ENCODE measurements at regions not wholly inside any gene's neighbourhood (a gene's known extent, or its start where the extent isn't known, plus 50 kb on each side); places are given as distances from the start of the nearest gene placed in this dataset.

- H3K27ac ChIP-seq = no peak overlapping the region
- peaks cover 6% of the 10 kb centered on the region for H3K4me1 ChIP-seq
- no peaks in the 10 kb centered on the region for H3K36me3 ChIP-seq
- no peaks in the 10 kb centered on the region for H3K9me3 ChIP-seq
- no peaks in the 10 kb centered on the region for H3K27me3 ChIP-seq
- H3K4me3 ChIP-seq = no peak overlapping the region
- intact Hi-C loops (cut with DNase I) = no loop called here
- no peak for DNase-seq (ENCODE audit: extremely low spot score in 2 of 2)
- TF ChIP-seq POLR2AphosphoS5 (IDR thresholded peaks at IDR 0.05; ENCODE audit: insufficient read depth in 1 of 2, low read depth in 1 of 2) (no peak), POLR2A (IDR thresholded peaks at IDR 0.05) (no peak), CTCF (IDR thresholded peaks at IDR 0.05) (no peak)
Measured at GRCh38 chr1:99537886-99538617, 107.9 kb upstream of the PALMD start.

- no peak for DNase-seq (ENCODE audit: extremely low spot score in 2 of 2)
- H3K9me3 ChIP-seq = no peaks in the 10 kb centered on the region
- H3K4me1 ChIP-seq = peaks cover 6% of the 10 kb centered on the region
- intact Hi-C loops (cut with DNase I) = no loop called here
- no peak overlapping the region for H3K27ac ChIP-seq
- no peaks in the 10 kb centered on the region for H3K36me3 ChIP-seq
- no peak for TF ChIP-seq POLR2AphosphoS5 (IDR thresholded peaks at IDR 0.05; ENCODE audit: insufficient read depth in 1 of 2, low read depth in 1 of 2)
- TF ChIP-seq CTCF (IDR thresholded peaks at IDR 0.05) = no peak
- TF ChIP-seq POLR2A (IDR thresholded peaks at IDR 0.05) = no peak
- no peaks in the 10 kb centered on the region for H3K27me3 ChIP-seq
- no peak overlapping the region for H3K4me3 ChIP-seq
Measured at GRCh38 chr1:99538618-99538956, 107.3 kb upstream of the PALMD start.

GRCh38 chr1:99539131-99539530 lies 106.8 kb upstream of the PALMD start:
- TF ChIP-seq CTCF (IDR thresholded peaks at IDR 0.05) = no peak
- TF ChIP-seq POLR2A (IDR thresholded peaks at IDR 0.05) = no peak
- no peak for TF ChIP-seq POLR2AphosphoS5 (IDR thresholded peaks at IDR 0.05; ENCODE audit: insufficient read depth in 1 of 2, low read depth in 1 of 2)
- no peaks in the 10 kb centered on the region for H3K27me3 ChIP-seq
- H3K36me3 ChIP-seq = no peaks in the 10 kb centered on the region
- H3K9me3 ChIP-seq = no peaks in the 10 kb centered on the region
- H3K4me3 ChIP-seq = no peak overlapping the region
- intact Hi-C loops (cut with DNase I) = no loop called here
- H3K4me1 ChIP-seq = peaks cover 5% of the 10 kb centered on the region
- H3K27ac ChIP-seq = no peak overlapping the region
- DNase-seq (ENCODE audit: extremely low spot score in 2 of 2) = no peak

- Histone ChIP-seq H3K4me1 (no peaks in the 10 kb centered on the region), H3K27me3 (no peaks in the 10 kb centered on the region), H3K27ac (no peak overlapping the region), H3K4me3 (no peak overlapping the region), H3K9me3 (no peaks in the 10 kb centered on the region), H3K36me3 (no peaks in the 10 kb centered on the region)
- intact Hi-C loops (cut with DNase I) = no loop called here
- no peak for DNase-seq (ENCODE audit: extremely low spot score in 2 of 2)
- TF ChIP-seq CTCF (IDR thresholded peaks at IDR 0.05) (no peak), POLR2AphosphoS5 (IDR thresholded peaks at IDR 0.05; ENCODE audit: insufficient read depth in 1 of 2, low read depth in 1 of 2) (no peak), POLR2A (IDR thresholded peaks at IDR 0.05) (no peak)
Measured at GRCh38 chr1:99540744-99541143, 105.2 kb upstream of the PALMD start.

- TF ChIP-seq CTCF (IDR thresholded peaks at IDR 0.05) (no peak), POLR2A (IDR thresholded peaks at IDR 0.05) (no peak), POLR2AphosphoS5 (IDR thresholded peaks at IDR 0.05; ENCODE audit: insufficient read depth in 1 of 2, low read depth in 1 of 2) (no peak)
- Histone ChIP-seq H3K4me1 (no peaks in the 10 kb centered on the region), H3K9me3 (no peaks in the 10 kb centered on the region), H3K4me3 (no peak overlapping the region), H3K27ac (no peak overlapping the region), H3K36me3 (no peaks in the 10 kb centered on the region), H3K27me3 (no peaks in the 10 kb centered on the region)
- DNase-seq (ENCODE audit: extremely low spot score in 2 of 2) = no peak
- intact Hi-C loops (cut with DNase I) = no loop called here
Measured at GRCh38 chr1:99544328-99544727, 101.6 kb upstream of the PALMD start.

All from vagina (tissue), 2 donors.